Endodermal cell (in vitro differentiated cells): ENCODE measurements at regions not wholly inside any gene's neighbourhood (a gene's known extent, or its start where the extent isn't known, plus 50 kb on each side); places are given as distances from the start of the nearest gene placed in this dataset.

Experiments used
- DNase-seq: peaks from one replicate; pipeline ENCODE4 v3.0.0-alpha.2; 2017
- H3K27ac ChIP-seq: 2 replicates; pipeline ENCODE4 v1.5.1; 2013; ENCODE audit warnings: mild to moderate bottlenecking, low read depth, low read length, moderate library complexity
- H3K27me3 ChIP-seq: 2 replicates; pipeline ENCODE4 v1.6.1; 2013; ENCODE audit warnings: mild to moderate bottlenecking, low read length, moderate library complexity; ENCODE audit not compliant: insufficient read depth, control insufficient read depth, poor library complexity, severe bottlenecking
- H3K36me3 ChIP-seq: 2 replicates; pipeline ENCODE4 v1.7.0; 2013; ENCODE audit warnings: mild to moderate bottlenecking, low read length, moderate library complexity; ENCODE audit not compliant: control insufficient read depth, insufficient read depth
- H3K4me1 ChIP-seq: one replicate; pipeline ENCODE4 v1.7.0; 2013; ENCODE audit warnings: low read length; ENCODE audit not compliant: control insufficient read depth, insufficient read depth
- H3K4me3 ChIP-seq: 2 replicates; pipeline ENCODE4 v1.5.1; 2013; ENCODE audit warnings: mild to moderate bottlenecking, low read length, moderate library complexity
- H3K9ac ChIP-seq: 2 replicates; pipeline ENCODE4 v1.6.1; 2013; ENCODE audit warnings: mild to moderate bottlenecking, low read length, moderate library complexity; ENCODE audit not compliant: poor library complexity, severe bottlenecking; ENCODE audit errors: extremely low read depth
- H3K9me3 ChIP-seq: 2 replicates; pipeline ENCODE4 v1.6.1; 2013; ENCODE audit warnings: mild to moderate bottlenecking, low read length, moderate library complexity; ENCODE audit not compliant: control insufficient read depth
- H3K27ac Mint-ChIP-seq: 2 replicates; pipeline ENCODE4 v1.8.0; 2020; ENCODE audit warnings: mixed read lengths
- H3K27me3 Mint-ChIP-seq: 2 replicates; pipeline ENCODE4 v1.8.0; 2021; ENCODE audit warnings: mild to moderate bottlenecking, mixed read lengths; ENCODE audit not compliant: insufficient read depth
- H3K36me3 Mint-ChIP-seq: 2 replicates; pipeline ENCODE4 v1.8.0; 2020; ENCODE audit warnings: low read depth, mixed read lengths
- H3K4me1 Mint-ChIP-seq: 2 replicates; pipeline ENCODE4 v1.8.0; 2020; ENCODE audit warnings: mixed read lengths
- H3K4me3 Mint-ChIP-seq: 2 replicates; pipeline ENCODE4 v1.8.0; 2020; ENCODE audit warnings: mild to moderate bottlenecking, moderate library complexity, mixed read lengths
- H3K9me3 Mint-ChIP-seq: 2 replicates; pipeline ENCODE4 v1.8.0; 2020; ENCODE audit warnings: mild to moderate bottlenecking, mixed read lengths
- WGBS, 2 experiments: methylation state at CpG; one replicate each; pipeline versions ENCODE4 v1.1.5 to v1.1.7; 2013; ENCODE audit warnings: missing lambda C conversion rate in 2 of 2, mixed read lengths in 1 of 2; ENCODE audit not compliant: insufficient coverage in 1 of 2, insufficient read length in 1 of 2; 5-methylcytosine and 5-hydroxymethylcytosine counted together
- TF ChIP-seq, protein P1 (sequence below): fragments of 200-600 bp; sonication (generic); conservative IDR thresholded peaks from 2 replicates; pipeline ENCODE4 v1.5.0; 2021; ENCODE audit warnings: antibody characterized with exemption, mild to moderate bottlenecking

DNA sequence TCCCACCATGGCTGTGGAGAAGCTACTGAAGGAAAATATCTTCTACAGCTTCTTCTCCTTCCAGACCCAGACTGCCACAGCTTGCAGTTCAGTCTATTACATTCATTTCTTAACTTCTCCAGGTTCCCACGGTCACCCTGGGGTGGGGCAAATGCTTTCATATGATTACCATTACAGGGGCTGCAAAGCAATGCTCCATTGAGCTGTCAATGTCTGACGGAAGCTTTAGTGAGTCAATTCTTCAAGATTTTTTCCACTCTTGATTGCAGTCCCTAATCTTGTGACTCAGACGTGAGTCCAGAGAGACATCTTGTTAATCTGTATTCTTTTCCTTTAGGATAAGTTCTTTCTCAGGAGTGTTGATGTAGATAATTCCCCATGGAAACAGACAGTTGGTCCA lies 233.4 kb upstream of the DDI1 start:
- Histone ChIP-seq H3K27ac (no peak overlapping the region), H3K4me1 (peaks cover 13% of the 10 kb centered on the region)
- H3K27ac Mint-ChIP-seq, result no peak overlapping the region

DNA sequence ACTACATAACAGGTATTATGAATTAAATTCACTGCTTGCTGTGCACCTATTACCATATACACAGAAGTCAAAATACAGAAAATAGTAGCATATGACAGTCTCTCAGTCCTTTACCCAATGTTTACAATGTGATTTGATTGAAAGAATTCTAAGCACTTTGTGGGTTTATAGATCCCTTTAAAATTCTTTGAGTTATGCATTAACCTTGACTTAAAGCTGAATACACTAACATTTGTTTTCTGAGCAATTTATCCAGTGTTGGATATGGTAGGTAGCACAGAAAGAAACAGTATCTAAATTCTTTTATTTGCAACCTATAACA lies 230.8 kb upstream of the DDI1 start:
- Mint-ChIP-seq H3K27ac (no peak overlapping the region), H3K36me3 (no peaks in the 10 kb centered on the region)

More for the DNA sequence above, 233.4 kb upstream of the DDI1 start:
- Mint-ChIP-seq H3K36me3 (no peaks in the 10 kb centered on the region), H3K4me1 (peaks cover 39% of the 10 kb centered on the region), H3K27me3 (no peaks in the 10 kb centered on the region), H3K4me3 (no peak overlapping the region), H3K9me3 (no peaks in the 10 kb centered on the region)
- Histone ChIP-seq H3K4me3 (no peak overlapping the region), H3K9ac (no peak overlapping the region), H3K27me3 (no peaks in the 10 kb centered on the region), H3K36me3 (no peaks in the 10 kb centered on the region), H3K9me3 (no peaks in the 10 kb centered on the region)
- peak; percentile 50 for DNase-seq
- TF ChIP-seq, protein P1, sequence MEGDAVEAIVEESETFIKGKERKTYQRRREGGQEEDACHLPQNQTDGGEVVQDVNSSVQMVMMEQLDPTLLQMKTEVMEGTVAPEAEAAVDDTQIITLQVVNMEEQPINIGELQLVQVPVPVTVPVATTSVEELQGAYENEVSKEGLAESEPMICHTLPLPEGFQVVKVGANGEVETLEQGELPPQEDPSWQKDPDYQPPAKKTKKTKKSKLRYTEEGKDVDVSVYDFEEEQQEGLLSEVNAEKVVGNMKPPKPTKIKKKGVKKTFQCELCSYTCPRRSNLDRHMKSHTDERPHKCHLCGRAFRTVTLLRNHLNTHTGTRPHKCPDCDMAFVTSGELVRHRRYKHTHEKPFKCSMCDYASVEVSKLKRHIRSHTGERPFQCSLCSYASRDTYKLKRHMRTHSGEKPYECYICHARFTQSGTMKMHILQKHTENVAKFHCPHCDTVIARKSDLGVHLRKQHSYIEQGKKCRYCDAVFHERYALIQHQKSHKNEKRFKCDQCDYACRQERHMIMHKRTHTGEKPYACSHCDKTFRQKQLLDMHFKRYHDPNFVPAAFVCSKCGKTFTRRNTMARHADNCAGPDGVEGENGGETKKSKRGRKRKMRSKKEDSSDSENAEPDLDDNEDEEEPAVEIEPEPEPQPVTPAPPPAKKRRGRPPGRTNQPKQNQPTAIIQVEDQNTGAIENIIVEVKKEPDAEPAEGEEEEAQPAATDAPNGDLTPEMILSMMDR, result no peak
- 80 to 82% methylated on average over 2 to 3 of the region's 3 CpGs for WGBS, 2 experiments

GRCh38 chr11:103806130-103806895 lies 230.1 kb upstream of the DDI1 start:
- H3K4me3 ChIP-seq, result no peak overlapping the region
- TF ChIP-seq, protein P1, result no peak
- Mint-ChIP-seq H3K36me3 (no peaks in the 10 kb centered on the region), H3K4me1 (peaks cover 22% of the 10 kb centered on the region), H3K27ac (no peak overlapping the region), H3K27me3 (peaks cover 2% of the 10 kb centered on the region), H3K9me3 (no peaks in the 10 kb centered on the region), H3K4me3 (no peak overlapping the region)
- DNase-seq, result no peak
- H3K9ac ChIP-seq, result no peak overlapping the region
- no peak overlapping the region for H3K27ac ChIP-seq
- no peaks in the 10 kb centered on the region for H3K36me3 ChIP-seq
- 72 to 88% methylated on average over 2 to 5 of the region's 5 CpGs for WGBS, 2 experiments
- peaks cover 12% of the 10 kb centered on the region for H3K27me3 ChIP-seq
- H3K9me3 ChIP-seq, result no peaks in the 10 kb centered on the region
- peaks cover 9% of the 10 kb centered on the region for H3K4me1 ChIP-seq

More for the DNA sequence above, 230.8 kb upstream of the DDI1 start:
- Histone ChIP-seq H3K9me3 (no peaks in the 10 kb centered on the region), H3K27me3 (peaks cover 5% of the 10 kb centered on the region), H3K9ac (no peak overlapping the region), H3K36me3 (no peaks in the 10 kb centered on the region), H3K4me3 (no peak overlapping the region), H3K27ac (no peak overlapping the region), H3K4me1 (peaks cover 12% of the 10 kb centered on the region)
- H3K4me3 Mint-ChIP-seq, result no peak overlapping the region
- no peaks in the 10 kb centered on the region for H3K9me3 Mint-ChIP-seq
- peaks cover 2% of the 10 kb centered on the region for H3K27me3 Mint-ChIP-seq
- peaks cover 26% of the 10 kb centered on the region for H3K4me1 Mint-ChIP-seq
- TF ChIP-seq, protein P1, result no peak
- no peak for DNase-seq
